Neuron (in vitro differentiated cells): ENCODE measurements at regions not wholly inside any gene's neighbourhood (a gene's known extent, or its start where the extent isn't known, plus 50 kb on each side); places are given as distances from the start of the nearest gene placed in this dataset.

Experiments
- H2AFZ ChIP-seq: one replicate; pipeline ENCODE4 v1.6.1; 2013; ENCODE audit warnings: low read depth, mild to moderate bottlenecking, inconsistent platforms, low read length, moderate library complexity
- H3K27me3 ChIP-seq: one replicate; pipeline ENCODE4 v1.6.1; 2013; ENCODE audit warnings: low read length; ENCODE audit not compliant: insufficient read depth
- H3K36me3 ChIP-seq: one replicate; pipeline ENCODE4 v1.6.1; 2013; ENCODE audit warnings: low read length; ENCODE audit not compliant: insufficient read depth
- H3K4me1 ChIP-seq: one replicate; pipeline ENCODE4 v1.6.1; 2013; ENCODE audit warnings: low read length; ENCODE audit not compliant: insufficient read depth
- H3K4me3 ChIP-seq: 2 replicates; pipeline ENCODE4 v1.5.1; 2013; ENCODE audit warnings: mild to moderate bottlenecking, low read length, moderate library complexity
- H3K9me3 ChIP-seq: one replicate; pipeline ENCODE4 v1.6.1; 2013; ENCODE audit warnings: low read length

DNA sequence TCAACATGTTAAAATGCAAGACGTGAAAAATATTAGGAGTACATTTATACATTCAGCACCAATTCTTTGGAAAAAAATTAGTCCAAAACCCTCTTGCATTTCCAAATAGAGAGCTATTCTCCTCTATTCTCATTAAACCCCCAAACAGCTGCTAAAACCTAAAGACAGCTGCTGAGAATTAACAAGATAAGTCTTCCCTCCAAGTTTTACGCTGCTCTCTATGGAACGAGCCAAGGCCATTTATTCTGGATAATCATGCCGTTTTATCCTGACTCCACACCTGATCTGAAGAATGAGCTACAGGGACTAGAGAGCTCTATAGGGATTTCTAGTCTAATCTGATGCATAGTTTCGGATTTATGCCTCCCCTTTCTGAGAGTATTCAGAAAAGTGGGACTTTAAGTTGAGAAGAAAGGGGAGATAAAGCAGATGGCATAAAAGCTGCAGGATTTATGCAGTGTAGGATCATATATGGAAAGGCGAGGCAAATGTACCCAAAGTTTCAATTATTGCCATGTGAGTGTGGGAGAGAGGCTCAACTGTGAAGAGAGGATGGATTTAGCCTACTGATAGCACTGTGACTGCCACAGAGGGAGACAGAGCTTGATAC lies 64.7 kb upstream of the HS3ST5 start:
- H3K9me3 ChIP-seq = no peaks in the 10 kb centered on the region
- H3K36me3 ChIP-seq = no peaks in the 10 kb centered on the region
- H3K4me3 ChIP-seq = no peak overlapping the region
- no peaks in the 10 kb centered on the region for H3K4me1 ChIP-seq
- H3K27me3 ChIP-seq = no peaks in the 10 kb centered on the region
- H2AFZ ChIP-seq = no peak overlapping the region

DNA sequence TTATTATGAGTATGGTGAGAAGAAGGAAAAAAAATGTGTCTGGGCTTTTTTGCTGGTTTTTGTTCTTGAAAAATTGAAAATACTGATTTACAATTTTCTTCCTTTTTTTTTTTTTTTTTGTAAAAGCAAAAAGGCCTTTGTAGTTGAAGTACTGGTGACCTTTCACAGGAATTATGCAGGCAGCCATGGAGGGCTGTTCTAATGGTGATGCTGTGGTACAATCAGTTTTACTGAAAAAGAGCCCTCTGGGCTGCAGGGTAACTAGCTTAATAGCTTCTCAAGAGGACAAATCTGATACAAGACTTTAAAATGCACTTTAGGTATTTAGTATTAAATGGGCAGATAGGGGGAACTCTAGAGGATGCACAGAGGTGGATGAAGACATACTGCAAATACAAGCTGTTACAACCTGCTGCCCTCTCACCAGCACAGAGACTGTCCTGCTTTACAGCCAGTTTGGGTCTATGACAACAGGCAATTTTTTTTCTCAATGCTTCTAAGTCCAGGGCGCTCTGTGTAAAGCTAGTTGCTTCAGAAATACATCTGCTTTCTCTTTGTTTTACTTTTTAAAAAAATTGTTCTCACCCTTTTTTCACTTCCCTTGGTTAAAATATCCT lies 61.6 kb upstream of the HS3ST5 start:
- Histone ChIP-seq H3K4me3 (no peak overlapping the region), H3K36me3 (no peaks in the 10 kb centered on the region), H3K9me3 (no peaks in the 10 kb centered on the region), H3K27me3 (no peaks in the 10 kb centered on the region), H2AFZ (no peak overlapping the region), H3K4me1 (no peaks in the 10 kb centered on the region)

DNA sequence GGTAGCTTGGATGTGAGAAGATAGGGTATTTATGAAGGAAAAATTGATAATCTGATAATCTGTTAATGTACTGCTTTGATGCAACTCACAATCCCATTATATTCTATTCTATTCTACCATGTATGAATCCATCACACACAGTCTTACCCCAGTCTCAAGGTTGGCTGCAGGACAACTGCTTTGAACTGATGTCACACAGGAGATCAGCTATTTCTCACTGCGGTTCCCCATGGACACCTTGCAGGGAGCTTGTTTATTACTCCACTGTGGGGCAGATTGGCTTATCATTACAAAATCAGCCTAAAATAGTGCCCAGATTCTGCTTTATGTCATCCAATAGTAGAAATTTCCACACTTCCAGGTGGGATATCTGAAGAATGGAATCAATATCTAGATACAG lies 61.0 kb upstream of the HS3ST5 start:
- no peaks in the 10 kb centered on the region for H3K4me1 ChIP-seq
- no peak overlapping the region for H3K4me3 ChIP-seq
- H3K27me3 ChIP-seq = no peaks in the 10 kb centered on the region
- no peaks in the 10 kb centered on the region for H3K9me3 ChIP-seq
- no peaks in the 10 kb centered on the region for H3K36me3 ChIP-seq
- H2AFZ ChIP-seq = no peak overlapping the region

DNA sequence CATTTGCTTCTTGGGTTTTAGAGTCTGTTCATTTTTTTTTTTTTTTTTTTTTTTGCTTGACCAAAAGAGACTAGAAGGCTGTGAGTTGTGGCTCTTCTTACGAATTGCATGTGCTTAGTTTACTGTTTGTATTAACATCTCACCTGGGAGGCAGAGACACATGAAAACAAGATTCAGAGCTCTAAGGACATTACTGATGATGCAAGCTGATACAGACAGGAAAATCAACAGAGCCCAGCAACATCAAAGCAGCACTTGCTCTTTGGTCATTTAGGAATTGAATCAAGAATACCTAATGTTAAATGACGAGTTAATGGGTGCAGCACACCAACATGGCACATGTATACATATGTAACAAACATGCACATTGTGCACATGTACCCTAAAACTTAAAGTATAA lies 55.7 kb upstream of the HS3ST5 start:
- Histone ChIP-seq H3K4me3 (no peak overlapping the region), H2AFZ (no peak overlapping the region), H3K4me1 (no peaks in the 10 kb centered on the region), H3K9me3 (no peaks in the 10 kb centered on the region), H3K27me3 (no peaks in the 10 kb centered on the region), H3K36me3 (no peaks in the 10 kb centered on the region)
